Right renal pelvis (tissue), 4 donors: ENCODE measurements at regions not wholly inside any gene's neighbourhood (a gene's known extent, or its start where the extent isn't known, plus 50 kb on each side); places are given as distances from the start of the nearest gene placed in this dataset.
A peak's percentile ranks its signal among the peaks of the same experiment; 100 is the strongest.

Source experiments
- DNase-seq, 4 donors: peaks; one replicate each; pipeline ENCODE4 v3.0.0-alpha.2; 2013; ENCODE audit warnings: low read depth in 4 of 4, low spot score in 3 of 4, missing footprints in 1 of 4

DNA sequence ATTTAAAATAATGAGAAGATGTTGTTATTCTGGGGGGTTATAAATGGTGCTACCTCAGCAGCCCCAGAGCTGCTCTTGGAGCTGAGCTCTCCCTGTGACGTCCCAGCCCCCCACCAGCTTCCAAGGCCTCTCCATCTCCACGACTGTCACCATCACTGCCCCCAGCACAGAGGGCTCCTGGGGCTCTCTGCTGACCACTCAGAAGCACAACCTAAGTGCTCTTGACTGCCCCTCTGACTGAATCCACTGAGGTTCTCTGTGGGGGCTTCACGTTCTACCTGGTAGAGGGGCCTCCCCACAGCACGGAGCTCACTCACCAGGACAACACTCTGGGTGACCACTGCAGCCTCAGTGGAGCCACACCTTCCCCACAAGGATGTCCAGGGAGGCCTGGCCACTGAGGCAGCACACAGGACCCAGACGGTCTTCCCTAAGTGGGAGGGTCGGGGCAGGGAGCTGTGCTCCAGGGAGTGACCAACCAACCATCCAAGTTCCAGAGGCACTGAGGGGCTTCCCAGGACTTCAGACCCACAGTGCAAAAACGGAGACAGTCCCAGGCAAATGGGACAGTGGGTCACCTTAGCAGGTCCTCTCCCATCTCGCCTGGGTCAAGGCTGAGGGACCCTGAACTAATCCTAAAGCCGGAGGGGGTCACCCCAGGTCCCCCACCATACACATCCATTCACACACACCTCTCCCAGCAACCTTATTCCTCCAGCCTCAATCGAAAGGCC is 121.0 kb upstream of the PPP2R2D start:
- no peak for DNase-seq

DNA sequence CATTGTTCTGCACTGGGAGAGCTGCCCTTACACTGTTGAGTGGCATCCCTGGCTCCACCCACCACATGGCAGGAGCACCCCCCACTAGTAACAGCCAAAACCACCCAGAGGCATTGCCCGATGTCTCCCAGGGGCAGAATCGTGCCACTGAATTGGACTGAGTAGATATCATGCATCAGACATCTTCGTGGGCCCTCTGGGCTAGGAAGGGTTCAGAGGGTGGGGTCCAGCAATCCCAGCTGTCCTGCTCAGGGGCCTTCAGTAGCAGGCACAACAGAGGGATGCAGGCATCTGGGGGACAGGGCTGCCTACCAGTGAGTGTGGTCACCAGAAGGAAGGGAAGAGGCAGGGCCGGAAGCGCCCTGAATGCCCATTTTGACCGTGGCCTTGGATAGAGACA is 119.7 kb upstream of the PPP2R2D start:
- DNase-seq = no peak

DNA sequence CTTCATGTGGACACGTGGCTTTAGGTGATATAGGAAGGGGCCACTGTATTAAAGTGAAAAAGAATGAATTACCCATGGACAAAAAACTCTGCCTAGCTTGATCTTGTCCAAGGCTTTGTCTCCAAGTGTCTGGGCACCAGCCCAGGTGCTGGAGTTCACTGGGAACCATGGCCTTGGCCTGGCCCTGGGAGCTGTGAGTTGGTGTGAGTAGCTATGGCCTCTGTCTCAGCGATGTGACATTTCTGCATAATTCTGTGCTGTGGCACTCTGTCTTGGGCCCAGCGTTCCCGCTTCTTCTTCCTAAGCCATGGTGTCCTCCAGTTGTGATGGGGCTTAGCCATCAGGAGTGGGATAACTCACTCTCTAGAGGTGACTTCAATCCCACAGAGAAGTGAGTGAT is 119.0 kb upstream of the PPP2R2D start:
- no peak for DNase-seq

GRCh38 chr10:131784363-131785120 is 116.3 kb upstream of the PPP2R2D start:
- DNase-seq = no peak

GRCh38 chr10:131785121-131785460 is 115.7 kb upstream of the PPP2R2D start:
- DNase-seq = no peak

DNA sequence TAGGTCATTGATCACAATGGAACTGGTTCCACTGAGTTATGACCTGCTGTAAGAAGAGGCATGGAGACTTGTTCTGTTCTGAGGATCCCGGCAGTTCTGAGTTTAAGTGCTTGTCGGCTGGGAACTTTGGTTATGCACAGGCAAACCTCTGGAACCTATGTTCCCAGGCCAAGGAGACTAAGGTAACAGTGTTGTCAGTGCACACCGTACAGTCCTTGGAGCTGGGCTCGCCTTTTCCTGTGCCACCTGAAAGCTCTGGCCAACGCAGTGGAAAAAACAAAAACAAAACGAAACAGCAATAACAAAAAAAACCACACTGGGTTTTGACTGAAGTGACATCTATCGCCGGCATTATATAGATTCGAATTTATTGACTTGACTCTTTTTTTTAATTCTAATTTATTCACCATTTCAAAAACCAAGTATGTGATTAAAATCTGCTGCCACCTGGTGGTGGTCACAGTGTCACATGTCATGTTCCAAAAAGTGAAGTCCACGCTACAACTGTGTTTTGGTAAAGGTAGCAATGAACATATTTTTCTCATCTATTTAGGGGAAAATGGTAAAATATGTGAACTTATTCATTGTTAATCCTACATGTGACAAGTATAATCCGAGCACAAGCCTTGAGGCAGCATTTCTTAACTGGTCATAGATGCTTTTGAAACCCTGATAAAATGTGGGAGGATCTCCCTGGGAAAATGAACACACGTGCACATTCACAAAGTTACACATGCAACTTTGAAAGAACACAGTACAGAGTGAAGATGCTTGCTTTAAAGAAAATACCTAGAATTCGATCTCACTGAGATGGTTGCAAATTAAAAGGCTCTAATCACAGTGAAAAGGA is 113.8 kb upstream of the PPP2R2D start:
- DNase-seq = peak in 1 of 4 donors; percentile 51

GRCh38 chr10:131787961-131788360 is 112.8 kb upstream of the PPP2R2D start:
- DNase-seq = no peak

DNA sequence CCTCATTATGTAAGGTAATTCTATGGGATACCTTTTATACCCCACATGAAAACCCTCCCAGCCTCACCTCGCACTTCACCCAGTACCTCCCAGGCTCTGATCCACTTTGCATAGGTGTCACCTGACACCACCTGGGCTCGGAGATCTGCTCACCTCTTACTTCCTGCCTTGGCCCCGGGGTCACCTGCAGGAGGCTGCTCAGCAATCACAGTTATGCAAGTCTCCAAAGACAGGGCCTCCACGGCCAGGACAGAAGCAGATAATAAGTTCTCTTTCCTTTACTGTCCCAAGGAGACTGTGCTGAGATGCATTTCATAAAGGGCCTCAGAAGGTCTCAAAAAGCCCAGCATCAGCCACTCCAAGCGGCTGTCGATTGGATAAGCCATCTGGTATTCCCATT is 112.4 kb upstream of the PPP2R2D start:
- no peak for DNase-seq

DNA sequence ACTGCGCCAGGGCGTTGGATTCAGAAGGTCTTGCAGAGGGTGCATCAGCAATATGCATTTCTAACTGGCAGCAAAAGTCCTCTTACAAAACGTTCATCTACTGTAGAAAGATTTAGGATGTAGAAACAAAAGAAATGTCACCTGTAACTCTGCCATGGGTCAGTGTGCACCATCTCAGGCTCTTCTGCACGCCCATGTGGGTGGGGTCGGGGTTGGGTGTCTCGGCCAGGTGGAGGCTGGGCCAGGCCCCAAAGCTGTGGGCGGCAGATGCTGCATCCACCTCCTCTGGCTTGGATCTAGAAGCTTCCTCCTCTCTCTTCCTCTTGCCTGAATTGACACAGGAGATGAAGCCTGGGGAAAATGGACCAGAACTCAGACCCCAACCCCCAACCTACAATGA is 111.3 kb upstream of the PPP2R2D start:
- DNase-seq = no peak

DNA sequence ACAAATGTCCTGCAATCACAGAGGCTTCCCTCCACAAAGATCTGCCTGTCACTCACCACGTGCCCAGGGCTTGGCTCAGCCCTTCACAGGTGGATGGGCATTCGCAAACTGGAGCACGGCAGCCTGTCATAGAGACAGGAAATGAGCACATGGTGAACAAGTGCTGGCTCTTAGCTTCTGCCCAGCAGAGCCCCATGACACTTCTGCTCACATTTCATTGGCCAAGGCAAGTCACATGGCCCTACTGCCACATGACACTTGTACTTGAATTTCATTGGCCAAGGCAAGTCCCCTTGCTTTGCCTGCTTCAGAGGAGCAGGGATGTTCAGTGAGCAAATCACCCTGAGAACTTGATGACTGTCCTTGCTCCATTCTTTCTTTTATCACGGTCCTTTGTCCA is 110.8 kb upstream of the PPP2R2D start:
- DNase-seq = no peak

- no peak for DNase-seq
Measured at GRCh38 chr10:131792011-131792651, 108.7 kb upstream of the PPP2R2D start.

DNA sequence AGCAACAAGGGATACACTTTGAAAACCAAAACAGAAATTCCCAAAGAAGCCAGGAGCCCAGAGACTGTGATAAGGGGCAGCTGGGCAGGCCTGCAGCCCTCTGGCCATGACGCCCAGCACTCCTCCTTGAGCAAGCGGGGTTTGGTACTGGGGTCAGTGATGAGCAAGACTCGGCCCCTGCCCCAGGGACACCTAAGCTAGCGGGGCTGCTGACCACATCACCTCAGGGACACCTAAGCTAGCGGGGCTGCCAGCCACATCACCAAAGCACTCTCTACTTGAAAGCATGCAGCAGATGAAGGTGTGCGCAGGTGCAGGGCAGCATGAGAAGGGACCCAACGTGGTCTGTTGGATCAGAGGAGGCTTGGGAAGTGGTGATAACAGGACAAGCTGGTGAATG is 108.0 kb upstream of the PPP2R2D start:
- DNase-seq = no peak

GRCh38 chr10:131795761-131796160 is 105.0 kb upstream of the PPP2R2D start:
- DNase-seq = no peak

GRCh38 chr10:131797626-131798025 is 103.2 kb upstream of the PPP2R2D start:
- no peak for DNase-seq

DNA sequence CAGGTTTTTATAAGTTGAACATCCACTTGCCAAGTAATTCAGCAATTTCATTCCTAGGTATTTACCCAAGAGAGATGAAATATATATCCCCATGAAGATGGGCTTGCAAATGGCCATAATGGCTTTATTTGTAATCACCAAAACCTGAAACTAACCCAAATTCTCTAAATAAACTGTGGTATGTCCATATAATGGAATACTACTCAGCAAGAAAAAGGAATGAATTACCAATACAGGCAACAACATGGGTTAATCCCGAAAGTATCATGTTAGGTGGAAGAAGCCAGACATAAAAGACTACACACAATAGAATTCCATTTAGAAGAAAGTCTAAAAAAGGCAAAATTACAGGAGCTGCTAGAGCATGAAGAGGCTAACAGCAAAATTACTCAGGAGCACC is 101.4 kb upstream of the PPP2R2D start:
- no peak for DNase-seq

- no peak for DNase-seq
Measured at GRCh38 chr10:131802156-131802915, 98.5 kb upstream of the PPP2R2D start.

DNA sequence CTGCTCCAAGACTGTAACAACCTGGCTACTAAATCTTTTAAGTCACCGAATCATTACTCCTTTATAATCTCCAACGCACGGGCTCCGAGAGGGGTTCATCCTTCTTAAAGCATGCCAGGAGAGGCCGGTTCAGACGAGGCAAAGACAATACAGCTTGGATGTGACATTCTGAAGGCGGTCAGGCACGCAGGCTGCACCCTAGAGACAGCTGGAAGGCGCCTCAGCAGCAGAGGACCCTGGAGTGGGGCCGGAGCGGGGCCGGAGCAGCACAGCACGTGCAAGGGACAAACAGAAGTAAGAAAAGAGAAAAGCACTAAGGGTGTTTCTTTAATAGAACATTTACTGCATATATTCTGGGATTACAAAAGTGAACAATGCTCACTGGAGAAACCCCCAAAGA is 97.8 kb upstream of the PPP2R2D start:
- no peak for DNase-seq

- DNase-seq = no peak
Measured at GRCh38 chr10:131803860-131804425, 96.9 kb upstream of the PPP2R2D start.

GRCh38 chr10:131804551-131805295 is 96.1 kb upstream of the PPP2R2D start:
- no peak for DNase-seq
